NT2/D1 (cell line): ENCODE measurements at regions not wholly inside any gene's neighbourhood (a gene's known extent, or its start where the extent isn't known, plus 50 kb on each side); places are given as distances from the start of the nearest gene placed in this dataset.
"Not testable (repeated sequence)": the region's sequence is repeated elsewhere in the genome, so short reads cannot be mapped to it uniquely, and the experiment has no call there.

Experiments
- SUZ12 ChIP-seq: IDR thresholded peaks from 2 replicates; pipeline ENCODE4 v1.6.1; 2011; ENCODE audit not compliant: insufficient read length, insufficient read depth; ENCODE audit errors: extremely low read depth
- YY1 ChIP-seq: IDR thresholded peaks from 2 replicates; pipeline ENCODE4 v1.6.1; 2011; ENCODE audit not compliant: insufficient read length, insufficient read depth
- ZNF274 ChIP-seq: IDR thresholded peaks from 2 replicates; pipeline ENCODE4 v1.6.1; 2011; ENCODE audit warnings: mild to moderate bottlenecking, low read depth, low read length

GRCh38 chr4:134483514-134483913, 281.9 kb upstream of the PABPC4L start:
- not testable (repeated sequence) for TF ChIP-seq YY1, SUZ12, ZNF274
